ENCODE measurements at regions not wholly inside any gene's neighbourhood (a gene's known extent, or its start where the extent isn't known, plus 50 kb on each side); places are given as distances from the start of the nearest gene placed in this dataset.

DNA sequence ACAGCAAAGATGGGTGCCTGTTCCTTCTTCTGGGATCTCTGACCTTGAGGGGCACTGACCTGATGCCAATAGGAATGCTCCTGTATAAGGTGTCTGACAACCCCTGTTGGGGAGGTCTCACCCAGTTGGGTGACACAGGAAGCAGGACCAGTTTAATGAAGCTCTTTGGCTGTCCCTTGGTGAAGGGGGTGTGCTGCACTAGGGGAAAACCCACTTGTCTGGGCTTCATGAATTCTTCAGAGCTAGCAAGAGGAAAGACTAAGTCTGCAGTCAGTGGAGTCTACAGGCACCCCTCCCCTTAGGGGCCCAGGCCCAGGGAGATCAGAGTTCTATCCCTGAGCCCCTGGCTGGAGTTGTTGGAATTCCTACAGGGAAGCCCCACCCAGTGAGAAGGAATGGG lies 550.8 kb upstream of the CHAC2 start:
- TF ChIP-seq, protein P1, sequence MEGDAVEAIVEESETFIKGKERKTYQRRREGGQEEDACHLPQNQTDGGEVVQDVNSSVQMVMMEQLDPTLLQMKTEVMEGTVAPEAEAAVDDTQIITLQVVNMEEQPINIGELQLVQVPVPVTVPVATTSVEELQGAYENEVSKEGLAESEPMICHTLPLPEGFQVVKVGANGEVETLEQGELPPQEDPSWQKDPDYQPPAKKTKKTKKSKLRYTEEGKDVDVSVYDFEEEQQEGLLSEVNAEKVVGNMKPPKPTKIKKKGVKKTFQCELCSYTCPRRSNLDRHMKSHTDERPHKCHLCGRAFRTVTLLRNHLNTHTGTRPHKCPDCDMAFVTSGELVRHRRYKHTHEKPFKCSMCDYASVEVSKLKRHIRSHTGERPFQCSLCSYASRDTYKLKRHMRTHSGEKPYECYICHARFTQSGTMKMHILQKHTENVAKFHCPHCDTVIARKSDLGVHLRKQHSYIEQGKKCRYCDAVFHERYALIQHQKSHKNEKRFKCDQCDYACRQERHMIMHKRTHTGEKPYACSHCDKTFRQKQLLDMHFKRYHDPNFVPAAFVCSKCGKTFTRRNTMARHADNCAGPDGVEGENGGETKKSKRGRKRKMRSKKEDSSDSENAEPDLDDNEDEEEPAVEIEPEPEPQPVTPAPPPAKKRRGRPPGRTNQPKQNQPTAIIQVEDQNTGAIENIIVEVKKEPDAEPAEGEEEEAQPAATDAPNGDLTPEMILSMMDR (IDR thresholded peaks at IDR 0.05), result no peak
- TF ChIP-seq EP300 (IDR thresholded peaks at IDR 0.05) (no peak), POLR2AphosphoS5 (IDR thresholded peaks at IDR 0.05) (no peak), POLR2A (IDR thresholded peaks at IDR 0.05) (no peak)

Measured in suprapubic skin (tissue), 4 donors.